22Rv1 (cell line): ENCODE measurements at regions not wholly inside any gene's neighbourhood (a gene's known extent, or its start where the extent isn't known, plus 50 kb on each side); places are given as distances from the start of the nearest gene placed in this dataset.

Source experiments
- ZFX ChIP-seq: fragments of 450-650 bp; IDR thresholded peaks from 2 replicates; pipeline ENCODE4 v1.6.1; 2017; ENCODE audit warnings: antibody characterized with exemption, borderline replicate concordance
- TF ChIP-seq, protein P1 (sequence below): fragments of 450-650 bp; IDR thresholded peaks from 2 replicates; pipeline ENCODE4 v1.5.1; 2017; ENCODE audit warnings: mild to moderate bottlenecking

DNA sequence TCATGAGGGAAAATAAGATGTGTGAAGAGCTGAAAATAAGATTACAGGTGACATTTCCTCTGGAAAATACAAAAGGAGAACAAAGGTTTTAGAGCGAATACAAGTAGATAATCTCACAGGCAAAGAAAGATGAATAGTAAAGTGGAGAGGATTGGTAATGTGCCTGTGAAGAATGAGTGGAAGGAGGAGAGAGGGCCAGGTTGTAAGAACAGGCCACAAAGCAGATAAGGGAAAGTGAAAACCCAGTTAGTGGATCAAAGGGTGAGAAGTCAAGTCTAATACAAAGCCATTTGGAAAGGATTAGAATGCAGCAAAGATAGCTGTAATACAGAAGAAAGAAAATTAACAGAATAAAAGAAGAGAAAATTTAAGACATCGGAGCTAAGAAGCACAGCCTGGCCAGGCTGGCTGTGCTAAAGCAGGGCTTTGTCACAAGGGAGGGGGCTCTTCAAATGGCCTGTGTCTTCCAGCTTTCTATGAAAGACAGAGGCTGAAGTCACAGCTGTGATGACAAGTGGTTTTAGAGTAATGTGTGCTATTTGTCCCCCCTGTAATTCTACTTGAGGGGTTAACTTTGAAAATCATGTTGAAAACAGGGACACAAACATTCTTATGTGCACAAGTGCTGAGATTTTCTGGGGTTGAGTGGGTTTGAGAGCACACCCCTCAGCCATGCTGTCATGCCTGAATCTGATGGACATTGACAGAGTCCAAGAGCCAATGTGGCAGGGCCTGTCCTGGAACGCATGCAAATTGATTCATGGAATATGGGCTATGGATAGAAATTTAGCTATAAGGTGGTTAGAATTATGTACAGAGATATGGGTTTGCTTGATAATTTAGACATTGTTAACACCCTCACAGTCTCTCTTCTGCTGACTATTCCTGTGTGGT, 344.5 kb upstream of the NAV3 start:
- TF ChIP-seq, protein P1, sequence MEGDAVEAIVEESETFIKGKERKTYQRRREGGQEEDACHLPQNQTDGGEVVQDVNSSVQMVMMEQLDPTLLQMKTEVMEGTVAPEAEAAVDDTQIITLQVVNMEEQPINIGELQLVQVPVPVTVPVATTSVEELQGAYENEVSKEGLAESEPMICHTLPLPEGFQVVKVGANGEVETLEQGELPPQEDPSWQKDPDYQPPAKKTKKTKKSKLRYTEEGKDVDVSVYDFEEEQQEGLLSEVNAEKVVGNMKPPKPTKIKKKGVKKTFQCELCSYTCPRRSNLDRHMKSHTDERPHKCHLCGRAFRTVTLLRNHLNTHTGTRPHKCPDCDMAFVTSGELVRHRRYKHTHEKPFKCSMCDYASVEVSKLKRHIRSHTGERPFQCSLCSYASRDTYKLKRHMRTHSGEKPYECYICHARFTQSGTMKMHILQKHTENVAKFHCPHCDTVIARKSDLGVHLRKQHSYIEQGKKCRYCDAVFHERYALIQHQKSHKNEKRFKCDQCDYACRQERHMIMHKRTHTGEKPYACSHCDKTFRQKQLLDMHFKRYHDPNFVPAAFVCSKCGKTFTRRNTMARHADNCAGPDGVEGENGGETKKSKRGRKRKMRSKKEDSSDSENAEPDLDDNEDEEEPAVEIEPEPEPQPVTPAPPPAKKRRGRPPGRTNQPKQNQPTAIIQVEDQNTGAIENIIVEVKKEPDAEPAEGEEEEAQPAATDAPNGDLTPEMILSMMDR: no peak
- TF ChIP-seq ZFX: no peak
